HepG2 (cell line): ENCODE measurements at regions not wholly inside any gene's neighbourhood (a gene's known extent, or its start where the extent isn't known, plus 50 kb on each side); places are given as distances from the start of the nearest gene placed in this dataset.

Source experiments
- CBFB ChIP-seq: sonication (generic); formaldehyde crosslinking; IDR thresholded peaks from 2 replicates; pipeline ENCODE4 v1.4.0; 2020; ENCODE audit warnings: missing genetic modification reagents
- DMAP1 ChIP-seq: IDR thresholded peaks from 2 replicates; pipeline ENCODE4 v1.6.1; 2016
- GFI1 ChIP-seq: sonication (generic); formaldehyde crosslinking; IDR thresholded peaks from 2 replicates; pipeline ENCODE4 v1.5.0; 2020; ENCODE audit warnings: missing genetic modification reagents, mild to moderate bottlenecking, borderline replicate concordance
- HIC2 ChIP-seq: sonication (generic); formaldehyde crosslinking; IDR thresholded peaks from 2 replicates; pipeline ENCODE4 v1.9.0; 2022; ENCODE audit warnings: low read depth, missing genetic modification reagents
- IRF2 ChIP-seq: IDR thresholded peaks from 2 replicates; pipeline ENCODE4 v1.6.1; 2018; ENCODE audit warnings: missing genetic modification reagents, missing compliant biosample characterization
- SOX5 ChIP-seq: IDR thresholded peaks from 2 replicates; pipeline ENCODE4 v1.6.1; 2016; ENCODE audit warnings: borderline replicate concordance
- THYN1 ChIP-seq: sonication (generic); formaldehyde crosslinking; IDR thresholded peaks from 2 replicates; pipeline ENCODE4 v1.8.1; 2023; ENCODE audit warnings: low read depth, mild to moderate bottlenecking, moderate library complexity, missing genetic modification reagents, borderline replicate concordance
- ZBTB40 ChIP-seq, 2 experiments: fragments of 450-650 bp in 1 of 2; sonication (generic) in 1 of 2; formaldehyde crosslinking in 1 of 2; IDR thresholded peaks; 2 replicates each; pipeline versions ENCODE4 v1.6.1 to v1.8.0; 2016 to 2022; ENCODE audit warnings: antibody characterized with exemption in 1 of 2, mild to moderate bottlenecking in 1 of 2, missing genetic modification reagents in 1 of 2
- ZNF792 ChIP-seq: IDR thresholded peaks from 2 replicates; pipeline ENCODE4 v1.6.1; 2016
- ZNF839 ChIP-seq: sonication (generic); formaldehyde crosslinking; IDR thresholded peaks from 2 replicates; pipeline ENCODE4 v1.4.0; 2020; ENCODE audit warnings: missing genetic modification reagents, mild to moderate bottlenecking, borderline replicate concordance
- TF ChIP-seq, protein P1 (sequence below): sonication (generic); formaldehyde crosslinking; IDR thresholded peaks from 2 replicates; pipeline ENCODE4 v1.9.0; 2022; ENCODE audit warnings: missing genetic modification reagents, mild to moderate bottlenecking, borderline replicate concordance
- TF ChIP-seq, protein P2 (sequence below): sonication (generic); formaldehyde crosslinking; IDR thresholded peaks from 2 replicates; pipeline ENCODE4 v1.5.1; 2020; ENCODE audit warnings: missing genetic modification reagents, mild to moderate bottlenecking, borderline replicate concordance

- no peak for TF ChIP-seq ZBTB40 (IDR thresholded peaks at IDR 0.05)
- peak; percentile 49; the same call in 1 of the 2 replicates for TF ChIP-seq ZBTB40 (CRISPR knock-in tag; IDR thresholded peaks at IDR 0.05)
- TF ChIP-seq, protein P1, sequence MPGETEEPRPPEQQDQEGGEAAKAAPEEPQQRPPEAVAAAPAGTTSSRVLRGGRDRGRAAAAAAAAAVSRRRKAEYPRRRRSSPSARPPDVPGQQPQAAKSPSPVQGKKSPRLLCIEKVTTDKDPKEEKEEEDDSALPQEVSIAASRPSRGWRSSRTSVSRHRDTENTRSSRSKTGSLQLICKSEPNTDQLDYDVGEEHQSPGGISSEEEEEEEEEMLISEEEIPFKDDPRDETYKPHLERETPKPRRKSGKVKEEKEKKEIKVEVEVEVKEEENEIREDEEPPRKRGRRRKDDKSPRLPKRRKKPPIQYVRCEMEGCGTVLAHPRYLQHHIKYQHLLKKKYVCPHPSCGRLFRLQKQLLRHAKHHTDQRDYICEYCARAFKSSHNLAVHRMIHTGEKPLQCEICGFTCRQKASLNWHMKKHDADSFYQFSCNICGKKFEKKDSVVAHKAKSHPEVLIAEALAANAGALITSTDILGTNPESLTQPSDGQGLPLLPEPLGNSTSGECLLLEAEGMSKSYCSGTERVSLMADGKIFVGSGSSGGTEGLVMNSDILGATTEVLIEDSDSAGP = peak; percentile 55
- TF ChIP-seq GFI1 (CRISPR knock-in tag) = peak; percentile 47
- no peak for TF ChIP-seq ZNF839 (CRISPR knock-in tag)
- peak; percentile 98 for TF ChIP-seq ZNF792 (CRISPR knock-in tag)
- TF ChIP-seq, protein P2, sequence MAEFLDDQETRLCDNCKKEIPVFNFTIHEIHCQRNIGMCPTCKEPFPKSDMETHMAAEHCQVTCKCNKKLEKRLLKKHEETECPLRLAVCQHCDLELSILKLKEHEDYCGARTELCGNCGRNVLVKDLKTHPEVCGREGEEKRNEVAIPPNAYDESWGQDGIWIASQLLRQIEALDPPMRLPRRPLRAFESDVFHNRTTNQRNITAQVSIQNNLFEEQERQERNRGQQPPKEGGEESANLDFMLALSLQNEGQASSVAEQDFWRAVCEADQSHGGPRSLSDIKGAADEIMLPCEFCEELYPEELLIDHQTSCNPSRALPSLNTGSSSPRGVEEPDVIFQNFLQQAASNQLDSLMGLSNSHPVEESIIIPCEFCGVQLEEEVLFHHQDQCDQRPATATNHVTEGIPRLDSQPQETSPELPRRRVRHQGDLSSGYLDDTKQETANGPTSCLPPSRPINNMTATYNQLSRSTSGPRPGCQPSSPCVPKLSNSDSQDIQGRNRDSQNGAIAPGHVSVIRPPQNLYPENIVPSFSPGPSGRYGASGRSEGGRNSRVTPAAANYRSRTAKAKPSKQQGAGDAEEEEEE = peak; percentile 84; the same call in 1 of the 2 replicates
- no peak for TF ChIP-seq THYN1 (CRISPR knock-in tag)
- peak; percentile 91 for TF ChIP-seq SOX5 (CRISPR knock-in tag)
- TF ChIP-seq DMAP1 (CRISPR knock-in tag) = peak; percentile 58; the same call in 1 of the 2 replicates
- TF ChIP-seq CBFB (CRISPR knock-in tag) = no peak; the same call in 1 of the 2 replicates
- TF ChIP-seq HIC2 (CRISPR knock-in tag) = peak; percentile 94
- TF ChIP-seq IRF2 = peak; percentile 89
Observed at GRCh38 chr5:93078082-93079038, 502.7 kb downstream of the NR2F1-AS1 start (continued).
